Astrocyte (in vitro differentiated cells and primary cell): ENCODE measurements at regions not wholly inside any gene's neighbourhood (a gene's known extent, or its start where the extent isn't known, plus 50 kb on each side); places are given as distances from the start of the nearest gene placed in this dataset.

Experiments
- EZH2 ChIP-seq: IDR thresholded peaks from 2 replicates; pipeline ENCODE4 v1.6.1; 2012; ENCODE audit warnings: mild to moderate bottlenecking, low read length, inconsistent platforms; ENCODE audit not compliant: insufficient read depth
- TF ChIP-seq, protein P1 (sequence below): IDR thresholded peaks from 2 replicates; pipeline ENCODE4 v1.5.1; 2011; ENCODE audit warnings: low read depth, mild to moderate bottlenecking, inconsistent platforms, low read length, moderate library complexity; ENCODE audit not compliant: insufficient read depth

DNA sequence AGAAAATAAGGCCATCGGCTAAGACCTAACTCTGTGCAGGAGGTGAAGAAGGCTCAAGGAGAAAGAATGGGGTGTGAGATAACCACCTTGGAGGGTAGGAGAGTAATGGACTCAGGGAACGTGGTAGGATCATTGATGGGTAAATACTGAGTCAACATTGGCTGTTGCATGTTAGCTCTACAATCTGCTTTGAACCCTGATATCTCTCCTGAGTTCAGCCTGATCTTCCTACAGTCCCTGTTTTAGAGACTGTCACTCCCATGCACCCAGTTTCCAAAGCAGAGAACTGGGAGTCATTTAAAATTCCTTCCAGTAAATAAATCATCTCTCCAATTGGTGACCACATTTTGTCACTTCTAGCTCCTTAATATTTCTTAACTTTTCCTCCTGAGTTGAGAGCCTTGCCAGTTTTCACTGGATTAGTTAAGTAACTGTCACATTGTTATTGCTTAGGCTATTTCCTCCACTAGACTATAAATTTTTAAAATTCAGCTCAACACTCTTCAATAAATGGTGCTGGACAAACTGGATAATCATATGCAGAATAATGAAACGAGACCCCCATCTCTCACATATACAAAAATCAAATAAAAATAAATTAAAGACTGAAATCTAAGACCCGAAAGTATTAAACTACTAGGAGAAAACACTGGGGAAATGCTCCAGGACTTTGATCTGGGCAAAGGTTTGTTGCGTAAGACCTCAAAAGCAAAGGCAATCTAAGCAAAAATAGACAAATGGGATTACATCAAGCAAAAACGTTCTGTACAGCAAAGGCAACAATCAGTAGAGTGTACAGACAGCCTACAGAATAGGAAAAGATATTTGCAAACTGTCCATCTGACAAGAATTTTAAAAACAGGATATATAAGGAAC, 138.9 kb upstream of the TMEM170B start:
- no peak for TF ChIP-seq EZH2
- TF ChIP-seq, protein P1, sequence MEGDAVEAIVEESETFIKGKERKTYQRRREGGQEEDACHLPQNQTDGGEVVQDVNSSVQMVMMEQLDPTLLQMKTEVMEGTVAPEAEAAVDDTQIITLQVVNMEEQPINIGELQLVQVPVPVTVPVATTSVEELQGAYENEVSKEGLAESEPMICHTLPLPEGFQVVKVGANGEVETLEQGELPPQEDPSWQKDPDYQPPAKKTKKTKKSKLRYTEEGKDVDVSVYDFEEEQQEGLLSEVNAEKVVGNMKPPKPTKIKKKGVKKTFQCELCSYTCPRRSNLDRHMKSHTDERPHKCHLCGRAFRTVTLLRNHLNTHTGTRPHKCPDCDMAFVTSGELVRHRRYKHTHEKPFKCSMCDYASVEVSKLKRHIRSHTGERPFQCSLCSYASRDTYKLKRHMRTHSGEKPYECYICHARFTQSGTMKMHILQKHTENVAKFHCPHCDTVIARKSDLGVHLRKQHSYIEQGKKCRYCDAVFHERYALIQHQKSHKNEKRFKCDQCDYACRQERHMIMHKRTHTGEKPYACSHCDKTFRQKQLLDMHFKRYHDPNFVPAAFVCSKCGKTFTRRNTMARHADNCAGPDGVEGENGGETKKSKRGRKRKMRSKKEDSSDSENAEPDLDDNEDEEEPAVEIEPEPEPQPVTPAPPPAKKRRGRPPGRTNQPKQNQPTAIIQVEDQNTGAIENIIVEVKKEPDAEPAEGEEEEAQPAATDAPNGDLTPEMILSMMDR = no peak
